Right lobe of liver (tissue), 6 donors: ENCODE measurements at regions not wholly inside any gene's neighbourhood (a gene's known extent, or its start where the extent isn't known, plus 50 kb on each side); places are given as distances from the start of the nearest gene placed in this dataset.

Source experiments
- ATAC-seq, 4 donors: fragments of 200-7000 bp; cut with Tn5 transposase; one replicate each; pipeline ENCODE4 v1.9.1; 2020; ENCODE audit warnings: mild to moderate bottlenecking in 4 of 4, moderate library complexity in 4 of 4
- DNase-seq, 3 donors: peaks; one replicate each; pipeline ENCODE4 v3.0.0-alpha.2; 2020
- H3K27ac ChIP-seq, 3 donors: fragments of 200-600 bp; one replicate each; pipeline ENCODE4 v1.8.0; 2022
- H3K27me3 ChIP-seq, 2 donors: fragments of 200-600 bp; one replicate each; pipeline ENCODE4 v1.8.0; 2022
- H3K36me3 ChIP-seq, 4 donors: fragments of 200-600 bp; sonication (generic) in 1 of 4; one replicate each; pipeline versions ENCODE4 v1.5.1 to v1.8.0; 2017 to 2022; ENCODE audit warnings: control low read depth in 1 of 4
- H3K4me1 ChIP-seq, 4 donors: fragments of 200-600 bp; sonication (generic) in 1 of 4; one replicate each; pipeline versions ENCODE4 v1.5.1 to v1.8.0; 2017 to 2022; ENCODE audit warnings: control low read depth in 1 of 4
- H3K4me3 ChIP-seq, 3 donors: fragments of 200-600 bp; one replicate each; pipeline ENCODE4 v1.8.0; 2022
- H3K9me3 ChIP-seq, 4 donors: fragments of 200-600 bp; sonication (generic) in 1 of 4; one replicate each; pipeline versions ENCODE4 v1.5.1 to v1.8.0; 2017 to 2022; ENCODE audit warnings: control low read depth in 1 of 4
- CTCF ChIP-seq, 4 donors: fragments of 200-600 bp in 3 of 4; fragments of 450-650 bp in 1 of 4; IDR thresholded peaks; one replicate each; pipeline versions ENCODE4 v1.5.1 to v1.8.0; 2016 to 2022; ENCODE audit warnings: antibody characterized with exemption in 4 of 4, mild to moderate bottlenecking in 2 of 4
- POLR2A ChIP-seq: fragments of 450-650 bp; IDR thresholded peaks from one replicate; pipeline ENCODE4 v1.6.1; 2017; ENCODE audit warnings: antibody characterized with exemption, mild to moderate bottlenecking
- WGBS: methylation state at CpG from one replicate; pipeline ENCODE4 v1.1.6; 2018; ENCODE audit warnings: low coverage, low lambda C conversion rate; ENCODE audit not compliant: insufficient coverage; ENCODE audit errors: missing lambda C conversion rate; 5-methylcytosine and 5-hydroxymethylcytosine counted together
- intact Hi-C, 2 donors: fragments of 100-400 bp; cut with DNase I; formaldehyde crosslinking; loops; one replicate each; pipeline versions ENCODE4 v1.11.2 to v1.14.1; 2022
- donor health status: DM: no; HTN: yes; CAD: no.
- donor health status: DM: no; HTN: no; CAD: no.
- donor health status: DM: no; HTN: no; CAD: no.
- donor health status: DM: no; HTN: yes; CAD: no.
- donor health status: DM: no; HTN: yes; CAD: no.

GRCh38 chr7:12786494-12786893 is 99.1 kb downstream of the ARL4A start:
- no peak for TF ChIP-seq POLR2A
- Histone ChIP-seq H3K27ac (no peak overlapping the region), H3K4me1 (no peaks in the 10 kb centered on the region), H3K4me3 (no peak overlapping the region), H3K36me3 (no peaks in the 10 kb centered on the region), H3K9me3 (no peaks in the 10 kb centered on the region), H3K27me3 (no peaks in the 10 kb centered on the region)
- ATAC-seq (no peak), DNase-seq (no peak)
- intact Hi-C loops, result no loop called here
- WGBS, result 62% methylated on average over 4 of the region's 4 CpGs

GRCh38 chr7:12788171-12788570 is 100.7 kb downstream of the ARL4A start:
- ATAC-seq, result no peak
- TF ChIP-seq CTCF (IDR thresholded peaks at IDR 0.05) (no peak), POLR2A (no peak)
- no peaks in the 10 kb centered on the region for H3K36me3 ChIP-seq
- no peaks in the 10 kb centered on the region for H3K4me1 ChIP-seq
- no peaks in the 10 kb centered on the region for H3K9me3 ChIP-seq
- 100% methylated on average over 2 of the region's 2 CpGs for WGBS
- intact Hi-C loops, result no loop called here
- no peak for DNase-seq
- H3K4me3 ChIP-seq, result no peak overlapping the region
- no peak overlapping the region for H3K27ac ChIP-seq
- H3K27me3 ChIP-seq, result no peaks in the 10 kb centered on the region

GRCh38 chr7:12788591-12788990 is 101.2 kb downstream of the ARL4A start:
- H3K4me1 ChIP-seq, result no peaks in the 10 kb centered on the region
- intact Hi-C loops, result no loop called here
- TF ChIP-seq POLR2A (no peak), CTCF (IDR thresholded peaks at IDR 0.05) (no peak)
- no peaks in the 10 kb centered on the region for H3K36me3 ChIP-seq
- ATAC-seq (no peak), DNase-seq (no peak)
- H3K9me3 ChIP-seq, result no peaks in the 10 kb centered on the region
- H3K27me3 ChIP-seq, result no peaks in the 10 kb centered on the region
- H3K4me3 ChIP-seq, result no peak overlapping the region
- 56% methylated on average over 4 of the region's 4 CpGs for WGBS
- no peak overlapping the region for H3K27ac ChIP-seq

GRCh38 chr7:12794722-12795302 is 107.4 kb downstream of the ARL4A start:
- no peaks in the 10 kb centered on the region for H3K4me1 ChIP-seq
- DNase-seq (no peak), ATAC-seq (no peak)
- intact Hi-C loops, result no loop called here
- no peaks in the 10 kb centered on the region for H3K36me3 ChIP-seq
- TF ChIP-seq POLR2A (no peak), CTCF (IDR thresholded peaks at IDR 0.05) (no peak)
- no peaks in the 10 kb centered on the region for H3K9me3 ChIP-seq
- H3K27me3 ChIP-seq, result no peaks in the 10 kb centered on the region
- WGBS, result 93% methylated on average over 3 of the region's 3 CpGs
- H3K27ac ChIP-seq, result no peak overlapping the region
- no peak overlapping the region for H3K4me3 ChIP-seq

- Histone ChIP-seq H3K27ac (no peak overlapping the region), H3K36me3 (no peaks in the 10 kb centered on the region), H3K4me1 (no peaks in the 10 kb centered on the region), H3K4me3 (no peak overlapping the region), H3K9me3 (no peaks in the 10 kb centered on the region), H3K27me3 (no peaks in the 10 kb centered on the region)
- 48% methylated on average over 4 of the region's 4 CpGs for WGBS
- no peak for DNase-seq
- TF ChIP-seq CTCF (IDR thresholded peaks at IDR 0.05), result no peak
- TF ChIP-seq POLR2A, result no peak
- no peak for ATAC-seq
- intact Hi-C loops, result no loop called here
Measured at GRCh38 chr7:12796397-12797127, 109.1 kb downstream of the ARL4A start.
